NCI-H146 treated with DMSO at 0.1 percent for 48 hours (cell line): ENCODE measurements at regions not wholly inside any gene's neighbourhood (a gene's known extent, or its start where the extent isn't known, plus 50 kb on each side); places are given as distances from the start of the nearest gene placed in this dataset.

ENCODE experiments used
- DNase-seq: peaks from one replicate; lab custom pipeline; 2025; ENCODE audit not compliant: unreplicated experiment; lab: John Stamatoyannopoulos, UW

- DNase-seq = no peak
Measured at GRCh38 chr2:175574069-175574468, 392.6 kb upstream of the ATP5MC3 start.

GRCh38 chr2:175571078-175571653 is 389.7 kb upstream of the ATP5MC3 start:
- no peak for DNase-seq

DNA sequence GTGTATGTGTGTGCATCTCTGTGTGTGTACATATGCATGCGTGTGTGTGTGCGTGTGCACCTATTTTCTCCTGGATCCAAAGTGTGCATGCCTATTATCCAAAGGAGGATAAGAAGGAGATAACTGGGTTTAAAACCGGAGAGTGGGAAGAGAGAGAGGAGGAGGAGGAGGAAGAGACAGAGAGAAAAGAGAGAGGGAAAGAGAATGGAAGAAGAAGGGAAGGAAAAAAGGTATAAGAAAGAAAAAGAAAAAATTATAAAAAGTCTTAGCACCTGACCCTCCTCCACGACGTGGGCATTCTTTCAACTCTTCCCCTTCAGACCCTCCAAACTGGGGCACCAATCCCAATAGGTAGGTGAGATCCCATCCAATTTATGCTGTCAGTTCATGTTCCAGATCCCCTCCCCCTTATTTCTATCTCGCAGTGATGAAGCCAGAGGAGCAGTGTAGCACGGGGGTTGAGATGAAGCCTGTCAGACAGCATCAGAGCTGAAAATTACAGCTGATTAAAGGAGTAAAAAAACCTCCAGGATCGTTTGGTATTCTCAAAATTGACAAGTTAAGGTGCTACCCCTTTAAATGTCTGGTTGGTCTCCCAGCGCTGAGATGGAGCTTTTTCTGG is 386.7 kb upstream of the ATP5MC3 start:
- no peak for DNase-seq

DNA sequence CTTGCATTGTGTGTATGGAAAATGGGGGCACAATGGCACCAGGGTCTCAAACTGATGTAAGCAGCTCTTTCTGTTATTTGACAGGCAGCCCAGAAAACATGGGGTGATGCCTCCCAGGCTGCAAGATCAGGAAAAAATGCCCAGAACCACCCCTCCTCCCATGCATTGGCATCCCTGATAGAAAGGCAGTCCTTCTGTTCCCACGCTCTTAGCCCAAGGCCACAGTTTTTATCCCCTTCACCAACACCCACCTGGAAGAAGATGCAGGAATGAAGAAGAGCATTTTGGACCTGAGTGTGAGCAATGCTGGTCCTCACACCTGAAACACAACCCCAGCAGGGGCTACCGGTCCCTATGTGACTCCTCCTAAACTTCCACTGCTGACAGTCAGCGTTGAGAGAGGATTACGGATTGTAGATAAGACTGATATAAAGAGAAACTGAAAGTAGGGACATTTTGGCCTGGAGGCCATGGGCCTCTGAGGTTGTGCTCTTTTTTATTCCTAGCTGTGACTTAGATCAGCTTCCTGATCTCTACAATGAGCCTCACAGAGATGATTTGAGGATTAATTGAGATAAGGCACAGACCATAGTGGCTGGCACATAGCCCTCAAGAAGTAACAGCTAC is 386.0 kb upstream of the ATP5MC3 start:
- no peak for DNase-seq

GRCh38 chr2:175560521-175561169 is 379.1 kb upstream of the ATP5MC3 start:
- DNase-seq = no peak

DNA sequence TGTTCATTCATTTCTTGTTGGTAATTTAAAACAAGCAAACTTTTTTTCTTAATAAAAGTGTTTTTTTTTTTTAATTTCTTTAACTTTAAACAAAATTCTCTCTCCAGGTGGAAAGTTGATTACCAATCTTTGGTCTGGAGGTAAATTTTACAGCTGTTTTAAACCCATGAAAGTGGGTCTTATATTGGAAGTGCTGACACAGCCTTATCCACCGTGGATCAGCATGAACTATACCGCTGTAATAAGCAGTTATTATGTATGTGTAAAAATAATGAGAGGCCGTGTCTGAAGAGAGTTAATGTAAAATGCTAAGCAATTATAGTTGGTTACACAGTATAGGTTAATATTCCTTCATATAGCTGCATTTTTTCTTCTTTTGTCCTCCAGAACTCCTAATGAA is 378.1 kb upstream of the ATP5MC3 start:
- DNase-seq = no peak

- DNase-seq = no peak
Measured at GRCh38 chr2:175557810-175558377, 376.4 kb upstream of the ATP5MC3 start.

- DNase-seq = no peak
Measured at GRCh38 chr2:175553910-175554309, 372.4 kb upstream of the ATP5MC3 start.

- DNase-seq = no peak
Measured at GRCh38 chr2:175552902-175553301, 371.4 kb upstream of the ATP5MC3 start.

- no peak for DNase-seq
Measured at GRCh38 chr2:175540421-175540820, 358.9 kb upstream of the ATP5MC3 start.

DNA sequence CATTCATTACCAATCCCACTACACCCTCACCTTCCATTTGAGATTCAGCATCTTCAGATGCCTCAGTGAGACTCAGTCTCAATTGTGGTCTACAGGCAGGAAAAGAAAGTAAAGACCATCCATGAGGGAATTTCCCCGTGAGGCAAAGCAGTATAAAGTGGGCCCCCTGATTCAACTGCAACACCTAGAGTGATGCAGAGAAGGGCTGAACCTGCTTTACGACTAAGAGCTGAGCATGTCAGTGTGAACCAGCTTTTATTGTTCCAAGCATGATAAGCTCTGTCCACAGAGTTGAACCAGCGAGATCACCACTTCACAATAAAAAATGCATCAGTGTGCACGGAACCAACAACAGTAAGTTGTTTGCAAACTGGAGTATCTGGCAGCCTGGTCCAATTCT is 357.6 kb upstream of the ATP5MC3 start:
- no peak for DNase-seq

DNA sequence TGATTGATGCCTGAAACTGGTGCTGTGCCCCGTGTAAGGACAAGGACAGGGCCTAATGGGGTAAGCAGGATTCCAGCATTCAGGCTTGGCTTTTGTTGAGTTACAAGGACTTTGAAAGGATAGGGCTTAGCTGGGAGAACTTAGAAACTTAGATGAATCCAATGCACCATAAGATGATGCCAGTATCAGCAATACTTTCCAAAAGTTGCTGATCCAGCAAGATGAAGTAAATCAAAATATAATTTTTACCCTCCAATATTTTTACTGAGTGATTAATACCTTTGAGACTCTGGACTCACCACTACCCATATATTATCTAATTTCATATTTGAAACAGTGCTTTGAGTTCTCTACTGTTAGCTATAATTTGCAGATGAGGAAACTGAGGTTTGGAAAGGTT is 354.5 kb upstream of the ATP5MC3 start:
- no peak for DNase-seq

GRCh38 chr2:175535631-175536030 is 354.1 kb upstream of the ATP5MC3 start:
- no peak for DNase-seq

DNA sequence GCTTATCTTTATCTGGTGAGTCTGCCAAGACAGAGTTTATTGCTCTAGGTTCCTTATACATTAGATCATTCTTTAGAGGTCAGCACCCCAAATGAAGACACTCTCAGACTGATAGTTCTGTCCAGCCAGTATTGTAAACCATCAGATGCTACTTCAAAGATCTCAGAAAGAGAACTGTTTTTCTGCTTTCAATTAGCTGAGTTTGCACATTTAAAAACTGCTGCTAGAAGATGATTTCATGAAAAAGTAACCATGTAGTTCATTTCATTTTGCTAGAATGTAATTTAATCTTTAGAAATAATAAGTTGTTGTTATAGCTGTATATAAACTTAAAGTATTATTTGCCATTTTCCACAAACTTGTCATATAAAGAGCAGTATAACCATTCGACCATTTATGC is 344.5 kb upstream of the ATP5MC3 start:
- DNase-seq = no peak

- DNase-seq = no peak
Measured at GRCh38 chr2:175523001-175523400, 341.5 kb upstream of the ATP5MC3 start.

- DNase-seq = no peak
Measured at GRCh38 chr2:175518206-175518605, 336.7 kb upstream of the ATP5MC3 start.

- no peak for DNase-seq
Measured at GRCh38 chr2:175516555-175516954, 335.0 kb upstream of the ATP5MC3 start.

- DNase-seq = no peak
Measured at GRCh38 chr2:175500255-175500654, 318.7 kb upstream of the ATP5MC3 start.

DNA sequence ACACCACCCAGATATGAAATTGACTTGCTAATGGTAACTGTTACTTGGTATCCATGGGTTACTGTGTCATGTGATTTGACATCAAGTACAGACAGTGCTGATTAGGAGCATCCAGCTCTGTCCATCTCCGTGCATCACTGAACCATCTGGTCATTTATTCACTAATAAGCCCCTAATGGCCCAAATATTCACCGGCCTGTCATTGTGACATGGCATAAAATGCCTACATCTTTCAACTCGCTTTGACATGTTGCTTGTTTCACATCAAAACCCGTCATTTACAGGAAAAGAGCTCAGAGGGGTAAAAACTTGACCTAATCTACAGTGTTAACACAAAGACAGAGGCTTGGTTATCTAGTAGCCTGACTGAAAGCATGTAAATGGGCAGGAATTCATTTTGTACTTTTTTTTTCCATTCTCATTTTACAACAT is 308.9 kb upstream of the ATP5MC3 start:
- peak; percentile 25 for DNase-seq

DNA sequence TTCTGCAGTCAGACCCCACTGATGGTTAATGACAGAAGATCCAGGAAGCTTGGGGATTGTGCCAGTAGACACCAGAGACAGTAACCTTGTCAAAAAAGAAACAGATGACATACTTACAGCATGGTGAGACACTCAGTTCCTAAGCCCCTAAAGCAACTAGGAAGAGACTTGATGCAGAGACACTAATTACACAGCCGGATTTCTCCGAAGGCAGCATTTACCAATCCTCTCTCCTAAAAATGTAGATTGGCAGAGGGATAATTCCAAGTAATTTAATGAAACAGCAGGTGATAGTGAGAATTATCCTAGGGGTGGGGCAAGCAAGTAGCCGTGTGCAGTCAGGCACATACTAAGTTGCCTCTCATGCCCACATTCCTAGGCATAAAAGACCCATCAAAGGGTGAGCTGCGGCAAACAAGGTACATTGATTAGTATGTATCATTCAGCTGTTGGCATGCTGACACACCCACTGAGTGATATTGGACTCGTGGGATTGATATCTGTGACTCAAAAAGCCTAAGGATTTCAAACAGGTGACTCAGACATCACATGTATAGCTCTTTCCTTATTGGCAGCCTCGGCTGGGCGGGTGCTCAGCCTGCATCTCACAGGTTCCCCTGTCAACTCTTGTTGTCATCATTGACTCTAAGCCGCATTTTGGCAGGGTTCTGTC is 296.7 kb upstream of the ATP5MC3 start:
- no peak for DNase-seq

GRCh38 chr2:175476948-175477347 is 295.4 kb upstream of the ATP5MC3 start:
- DNase-seq = no peak
